NT2/D1 (cell line): ENCODE measurements at regions not wholly inside any gene's neighbourhood (a gene's known extent, or its start where the extent isn't known, plus 50 kb on each side); places are given as distances from the start of the nearest gene placed in this dataset.

ENCODE experiments used
- SUZ12 ChIP-seq: IDR thresholded peaks from 2 replicates; pipeline ENCODE4 v1.6.1; 2011; ENCODE audit not compliant: insufficient read length, insufficient read depth; ENCODE audit errors: extremely low read depth
- YY1 ChIP-seq: IDR thresholded peaks from 2 replicates; pipeline ENCODE4 v1.6.1; 2011; ENCODE audit not compliant: insufficient read length, insufficient read depth
- ZNF274 ChIP-seq: IDR thresholded peaks from 2 replicates; pipeline ENCODE4 v1.6.1; 2011; ENCODE audit warnings: mild to moderate bottlenecking, low read depth, low read length

DNA sequence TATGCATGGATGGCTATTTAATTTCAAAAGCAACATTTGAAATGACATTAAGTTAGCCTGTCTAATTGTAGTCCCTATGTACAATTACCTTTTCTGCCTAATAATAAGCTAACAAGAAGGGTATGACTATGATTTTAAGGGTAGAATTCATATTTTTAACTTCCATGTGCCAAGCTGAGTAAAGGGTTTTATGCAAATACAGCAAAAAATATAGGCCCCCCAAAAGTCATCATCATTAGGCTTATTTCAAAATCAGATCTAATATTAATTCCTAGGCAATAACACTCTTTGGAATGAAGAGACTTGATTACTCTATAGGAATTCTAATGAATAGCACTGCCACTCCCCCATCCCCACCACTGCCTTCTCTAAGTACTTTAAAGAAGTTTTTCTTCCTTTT is 155.9 kb upstream of the DYNLRB2 start:
- no peak for TF ChIP-seq SUZ12
- TF ChIP-seq YY1 = no peak
- TF ChIP-seq ZNF274 = no peak
